Stimulated activated CD4-positive, alpha-beta T cell treated with anti-CD3 and anti-CD28 coated beads, Interleukin-2, amount 100 ng/mL, for 4 hours (primary cell): ENCODE measurements at regions not wholly inside any gene's neighbourhood (a gene's known extent, or its start where the extent isn't known, plus 50 kb on each side); places are given as distances from the start of the nearest gene placed in this dataset.

Experiments used
- DNase-seq: peaks from one replicate; pipeline ENCODE4 v3.0.0-alpha.2; 2020; ENCODE audit warnings: low read depth

GRCh38 chr12:94031763-94032162 is 116.6 kb upstream of the PLXNC1 start:
- DNase-seq = no peak

GRCh38 chr12:94032368-94032767 is 116.0 kb upstream of the PLXNC1 start:
- DNase-seq = no peak

- no peak for DNase-seq
Measured at GRCh38 chr12:94033101-94033500, 115.3 kb upstream of the PLXNC1 start.

GRCh38 chr12:94033784-94034183 is 114.6 kb upstream of the PLXNC1 start:
- DNase-seq = no peak

- DNase-seq = no peak
Measured at GRCh38 chr12:94037444-94037843, 110.9 kb upstream of the PLXNC1 start.

- no peak for DNase-seq
Measured at GRCh38 chr12:94038605-94039004, 109.8 kb upstream of the PLXNC1 start.

GRCh38 chr12:94039199-94039840 is 109.1 kb upstream of the PLXNC1 start:
- no peak for DNase-seq

GRCh38 chr12:94039914-94040313 is 108.5 kb upstream of the PLXNC1 start:
- DNase-seq = no peak

- no peak for DNase-seq
Measured at GRCh38 chr12:94041850-94042249, 106.5 kb upstream of the PLXNC1 start.

GRCh38 chr12:94042321-94042720 is 106.1 kb upstream of the PLXNC1 start:
- DNase-seq = no peak

- DNase-seq = no peak
Measured at GRCh38 chr12:94046626-94047410, 101.6 kb upstream of the PLXNC1 start.

GRCh38 chr12:94047781-94048567 is 100.4 kb upstream of the PLXNC1 start:
- DNase-seq = no peak

GRCh38 chr12:94048757-94049156 is 99.6 kb upstream of the PLXNC1 start:
- no peak for DNase-seq

GRCh38 chr12:94049718-94050117 is 98.7 kb upstream of the PLXNC1 start:
- no peak for DNase-seq

- no peak for DNase-seq
Measured at GRCh38 chr12:94053676-94054075, 94.7 kb upstream of the PLXNC1 start.

GRCh38 chr12:94055528-94055927 is 92.8 kb upstream of the PLXNC1 start:
- no peak for DNase-seq

- DNase-seq = no peak
Measured at GRCh38 chr12:94056419-94057158, 91.8 kb upstream of the PLXNC1 start.

- no peak for DNase-seq
Measured at GRCh38 chr12:94057262-94058151, 90.9 kb upstream of the PLXNC1 start.

GRCh38 chr12:94059394-94060368 is 88.7 kb upstream of the PLXNC1 start:
- DNase-seq = no peak

GRCh38 chr12:94062194-94062593 is 86.2 kb upstream of the PLXNC1 start:
- DNase-seq = no peak
